CMK (cell line): ENCODE measurements at regions not wholly inside any gene's neighbourhood (a gene's known extent, or its start where the extent isn't known, plus 50 kb on each side); places are given as distances from the start of the nearest gene placed in this dataset.

ENCODE experiments used
- DNase-seq: peaks from one replicate; pipeline ENCODE4 v3.0.0-alpha.2; 2010; ENCODE audit warnings: low read depth

DNA sequence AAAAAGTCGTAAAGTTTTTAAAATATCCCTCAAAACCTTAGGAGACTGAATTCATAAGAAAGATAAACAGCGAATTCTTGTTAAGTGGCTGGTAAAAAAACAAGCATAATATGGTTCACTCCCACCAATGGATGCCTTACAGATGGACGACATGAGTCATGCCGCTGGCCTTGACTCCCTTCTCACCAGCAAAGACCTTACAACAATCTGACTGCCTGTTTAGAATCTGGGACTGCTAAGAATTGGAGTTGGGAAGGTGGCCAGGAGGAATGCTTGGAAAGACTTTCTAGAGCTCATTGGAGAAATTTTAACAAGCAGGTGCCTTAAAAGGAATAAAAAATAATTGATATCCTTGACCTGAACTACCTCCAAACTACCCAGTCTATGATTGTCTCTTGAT lies 206.9 kb upstream of the FMN2 start:
- DNase-seq, result no peak

DNA sequence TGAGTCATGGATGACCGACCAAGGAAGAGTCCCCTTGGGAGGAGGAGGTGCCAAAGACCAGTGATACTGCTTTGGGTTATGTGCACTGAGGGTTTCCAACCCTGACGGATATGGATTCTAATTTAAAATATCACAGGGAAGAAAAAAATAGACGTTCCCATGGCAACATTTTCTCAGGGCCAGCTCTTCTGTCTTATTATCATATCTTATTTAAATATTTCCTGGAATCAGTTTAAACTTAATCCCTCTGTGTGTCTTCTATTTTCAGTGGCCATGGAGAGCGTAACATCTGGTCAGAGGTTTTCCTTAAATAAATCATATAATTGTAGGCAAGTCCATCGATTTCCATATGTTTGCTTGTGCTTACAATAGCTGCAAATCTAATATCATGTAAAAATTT lies 205.4 kb upstream of the FMN2 start:
- no peak for DNase-seq

DNA sequence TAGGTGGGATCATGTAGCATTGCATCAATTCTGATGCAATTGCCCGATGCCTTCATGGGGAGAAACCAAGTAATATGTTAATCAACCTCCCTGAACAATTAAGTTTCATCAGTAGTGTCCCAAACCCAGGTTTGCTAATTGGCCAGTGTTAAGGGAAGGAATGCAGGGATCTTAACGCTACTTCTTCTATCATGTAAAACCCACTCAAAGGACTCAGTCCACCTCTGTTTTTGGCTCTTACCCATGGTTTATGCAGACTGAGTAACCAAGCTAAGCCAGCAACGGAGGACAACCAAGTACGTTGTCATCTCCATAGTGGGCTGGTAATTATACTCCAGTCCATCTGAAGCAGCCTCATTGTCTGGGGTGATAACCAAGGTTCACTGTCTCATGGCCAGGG lies 203.0 kb upstream of the FMN2 start:
- DNase-seq, result no peak

DNA sequence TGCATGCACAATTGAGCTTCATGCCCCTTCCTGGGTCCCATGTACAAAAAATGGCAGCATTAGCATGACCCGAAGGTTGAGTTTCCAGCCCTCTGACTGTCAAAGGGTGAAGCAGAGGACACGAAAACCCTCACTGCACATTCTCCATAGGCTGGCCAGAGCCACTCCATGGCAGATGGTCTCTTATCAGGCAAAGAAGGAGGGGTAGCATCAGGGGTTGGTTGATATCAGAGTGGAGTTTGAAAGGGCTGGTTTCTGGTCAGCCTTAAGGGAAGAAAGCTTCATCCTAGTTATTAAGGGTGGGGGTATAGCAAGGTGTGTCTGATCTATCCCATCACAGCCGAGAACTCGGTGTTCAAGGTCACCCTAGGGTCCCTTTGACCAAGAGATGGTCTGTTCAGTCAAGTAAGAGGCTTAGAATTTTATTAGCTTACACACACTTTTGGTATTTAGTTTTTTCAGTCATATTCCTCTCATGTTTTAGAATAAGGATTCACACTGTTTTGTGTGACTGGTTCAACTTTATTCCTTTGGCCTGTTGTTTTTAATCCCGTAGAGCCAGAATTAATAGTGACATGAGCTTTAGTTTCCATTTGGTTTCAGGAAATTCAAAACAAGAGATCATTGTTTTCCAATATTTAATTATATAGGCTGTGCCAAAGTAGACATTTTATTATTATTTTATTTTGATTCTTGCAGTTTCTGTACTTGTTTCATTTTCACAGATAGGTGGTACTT lies 199.9 kb upstream of the FMN2 start:
- DNase-seq, result peak; percentile 22

DNA sequence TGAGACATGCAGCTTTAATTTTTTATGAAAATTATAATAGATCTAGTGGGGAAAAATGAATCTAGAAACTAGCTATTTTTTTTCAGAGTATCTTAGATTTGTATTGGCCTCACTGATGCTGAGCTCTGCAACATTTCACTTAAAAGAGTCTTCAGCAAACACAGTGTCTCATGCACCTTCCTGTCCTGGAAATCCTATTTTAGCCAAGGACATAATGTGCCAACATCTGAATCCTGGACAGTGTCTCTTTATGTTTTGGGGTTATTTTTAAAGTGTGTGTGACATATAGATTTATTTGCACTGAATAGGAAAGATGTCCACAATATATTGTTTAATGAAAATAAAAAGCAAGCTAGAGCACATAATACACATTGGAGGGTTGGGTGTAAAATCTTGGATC lies 199.1 kb upstream of the FMN2 start:
- DNase-seq, result no peak

DNA sequence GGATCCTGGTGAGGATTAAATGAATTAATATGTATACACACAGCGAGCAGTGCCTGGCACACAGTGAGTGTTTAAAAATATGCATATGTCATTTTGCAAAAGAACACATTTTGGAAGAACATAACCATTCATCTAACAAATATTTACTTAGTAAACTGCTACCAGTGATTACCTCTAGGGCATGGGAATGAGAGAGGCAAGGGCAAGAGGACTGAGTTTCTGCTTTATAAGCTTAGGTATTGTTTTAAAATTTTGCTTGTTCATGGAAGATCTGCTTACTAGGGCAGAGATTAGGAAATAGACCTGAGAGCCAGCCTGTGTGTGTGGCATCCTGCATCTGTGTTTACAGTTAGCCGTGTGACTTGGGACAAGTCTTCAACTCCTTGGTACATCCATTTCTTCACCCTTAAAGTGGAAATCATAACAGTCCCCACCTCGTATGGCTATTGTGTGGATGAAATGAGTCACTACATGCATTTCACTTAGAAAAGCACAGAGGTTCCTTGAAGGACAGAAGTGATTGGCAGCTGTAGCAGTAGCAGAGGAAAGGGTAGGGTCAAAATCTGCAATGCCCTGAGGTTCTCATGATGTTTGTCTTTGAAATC lies 198.5 kb upstream of the FMN2 start:
- no peak for DNase-seq

DNA sequence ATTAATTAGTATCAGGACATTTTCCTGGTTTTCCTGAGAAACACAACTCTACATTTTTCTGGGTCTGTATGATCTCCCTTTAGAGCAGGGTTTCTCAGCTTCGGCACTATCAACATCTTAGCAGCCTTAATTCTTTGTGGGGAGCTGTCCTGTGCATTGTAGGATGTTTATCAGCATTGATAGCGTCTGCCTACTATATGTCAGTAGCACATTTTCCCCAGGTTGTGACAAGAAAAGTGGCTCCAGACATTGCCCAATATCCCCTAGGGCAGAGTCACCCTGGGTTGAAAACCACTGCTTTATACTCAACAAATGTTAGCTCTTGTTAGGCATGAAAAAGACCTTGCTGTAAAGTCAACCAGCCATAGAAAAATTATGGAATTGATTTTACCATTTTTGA lies 195.1 kb upstream of the FMN2 start:
- no peak for DNase-seq

DNA sequence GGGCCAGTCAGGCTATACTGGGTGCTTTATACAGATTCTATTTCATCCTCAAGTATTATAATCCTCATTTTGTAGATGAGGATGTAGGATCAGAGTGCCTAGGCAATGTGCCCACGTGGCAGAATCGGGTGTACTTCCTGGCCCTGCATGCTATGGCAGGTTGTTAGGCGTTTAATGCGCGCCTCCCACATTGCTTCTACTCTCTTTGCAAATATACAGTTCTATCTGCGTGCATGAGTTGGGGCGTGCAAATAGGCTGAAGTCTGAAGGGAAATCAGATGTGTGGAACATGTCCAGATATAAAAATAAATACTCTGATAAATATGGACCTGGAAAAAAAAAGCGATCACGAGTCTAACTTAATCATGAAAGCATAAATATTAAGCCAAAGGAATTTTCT lies 194.7 kb upstream of the FMN2 start:
- DNase-seq, result no peak

DNA sequence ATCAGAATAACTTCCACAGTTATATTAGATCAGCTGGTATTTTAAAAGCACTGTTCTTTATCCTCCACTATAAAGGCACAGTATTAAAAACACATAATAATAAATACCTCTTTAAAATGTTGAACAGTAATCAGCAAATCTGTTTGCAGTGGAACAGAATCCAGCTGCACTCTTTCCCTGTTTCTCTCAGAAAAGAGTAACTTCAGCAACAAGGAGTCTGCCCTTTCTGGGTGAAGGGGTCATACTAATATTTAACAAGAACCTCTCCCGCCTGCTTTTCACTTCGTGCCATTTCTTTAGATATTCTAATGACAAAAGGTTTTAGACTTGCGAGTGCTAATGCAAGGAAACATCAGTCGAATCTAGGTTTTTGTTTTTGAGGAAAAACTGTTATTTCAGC lies 194.2 kb upstream of the FMN2 start:
- DNase-seq, result no peak

DNA sequence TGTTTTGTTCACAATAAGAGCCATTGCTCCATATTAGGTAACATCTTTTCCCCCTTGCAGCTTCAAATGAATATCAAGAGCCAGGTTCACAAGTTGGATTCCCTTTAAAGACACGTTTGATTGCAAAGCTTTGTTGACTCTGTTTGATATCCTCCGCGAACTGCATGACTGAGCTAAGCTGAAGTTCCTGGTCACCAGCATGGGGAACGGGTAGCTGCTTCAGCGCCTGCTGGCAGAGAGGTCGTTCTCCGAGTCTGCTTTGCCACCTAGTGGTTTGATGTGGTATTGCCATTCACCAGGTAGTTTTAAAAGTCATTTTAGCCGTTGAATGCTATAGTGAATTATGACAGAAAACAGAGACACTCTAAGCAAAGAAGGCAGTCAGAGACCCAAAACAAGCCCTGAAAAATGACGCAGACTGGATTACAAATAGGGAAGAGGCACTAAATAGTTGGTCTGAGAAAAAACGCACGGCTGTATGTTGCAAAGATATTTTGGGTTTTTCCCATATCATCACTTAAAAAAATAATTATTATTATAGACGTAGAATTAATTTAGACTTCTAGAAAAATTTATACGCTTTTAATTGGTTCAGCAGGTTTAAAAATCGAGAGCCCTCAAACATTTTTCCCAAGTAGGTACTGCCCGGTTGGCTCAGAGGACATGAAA lies 193.5 kb upstream of the FMN2 start:
- DNase-seq, result peak; percentile 68

DNA sequence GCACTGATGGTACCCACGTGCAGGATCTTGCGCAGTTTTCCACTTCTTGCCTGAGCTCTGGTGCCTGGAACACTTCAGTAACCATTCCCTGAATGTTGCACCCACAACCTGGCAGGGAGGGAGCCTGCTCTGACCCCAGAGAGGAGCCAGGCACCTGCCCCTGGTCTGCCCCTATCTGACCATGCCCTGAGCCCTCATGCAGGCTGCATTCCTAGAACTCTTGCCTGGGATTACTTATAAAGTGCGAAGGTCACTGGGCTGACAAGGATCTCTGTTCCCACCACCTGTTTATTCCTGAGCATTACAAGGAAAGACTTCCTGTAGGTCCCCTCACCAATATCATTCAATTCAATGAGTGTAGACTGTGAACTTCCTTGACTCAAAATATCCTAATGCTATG lies 191.9 kb upstream of the FMN2 start:
- DNase-seq, result no peak

DNA sequence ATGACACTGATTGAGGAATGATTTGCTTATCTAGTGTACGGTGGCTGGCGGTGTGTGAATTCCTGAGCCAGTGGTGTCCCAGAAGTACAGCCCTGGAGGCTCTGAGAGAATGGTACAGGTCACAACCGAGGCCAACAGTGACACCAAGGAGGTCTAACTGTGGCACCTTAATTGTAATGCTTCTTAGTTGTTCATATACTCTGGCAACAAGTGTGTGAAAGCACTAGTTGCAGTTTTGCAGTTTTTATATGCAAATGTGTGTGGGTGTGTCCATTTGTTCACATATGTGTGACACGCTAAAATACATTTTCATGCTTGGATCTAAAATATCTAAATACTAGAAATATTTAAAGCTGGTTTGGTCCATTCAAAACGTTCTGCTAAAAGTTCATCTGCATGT lies 185.3 kb upstream of the FMN2 start:
- no peak for DNase-seq

DNA sequence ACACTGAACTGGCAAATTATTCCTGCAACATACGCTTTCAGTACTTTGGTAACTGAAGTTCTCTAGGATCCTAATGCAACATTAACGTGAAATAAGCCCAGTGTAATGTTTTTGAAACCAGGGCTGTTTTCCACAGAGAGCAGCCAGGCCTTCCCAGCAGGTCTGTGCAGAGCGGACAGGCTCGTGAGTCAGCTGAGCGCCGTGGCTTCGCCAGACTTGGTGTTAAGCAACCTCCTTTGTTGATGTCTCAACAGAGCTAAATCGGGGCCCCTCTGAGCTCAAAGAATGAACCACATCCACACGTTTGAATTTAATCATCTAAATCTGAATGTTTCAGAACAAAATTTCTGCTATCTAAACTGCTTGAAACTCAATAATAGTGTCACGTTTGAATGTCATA lies 181.8 kb upstream of the FMN2 start:
- DNase-seq, result no peak

DNA sequence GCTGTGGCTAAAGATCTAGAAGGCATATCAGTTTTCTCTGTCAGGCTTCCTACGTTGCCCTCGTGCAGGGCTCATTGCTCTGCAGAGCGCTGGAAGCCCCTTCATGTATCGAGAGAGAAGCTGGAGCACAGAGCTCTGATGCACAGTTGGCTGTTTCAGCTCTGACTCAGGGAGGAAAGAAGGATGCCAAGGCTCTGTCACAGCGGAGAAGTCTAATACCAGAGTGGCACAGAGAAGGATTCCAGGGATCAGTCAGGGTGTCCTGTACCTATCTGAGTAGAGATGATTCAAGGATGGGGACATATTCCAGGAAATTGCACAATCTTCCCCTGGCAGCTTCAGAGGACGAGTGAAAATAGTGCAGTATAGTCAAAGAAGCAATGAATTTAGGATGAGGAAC lies 179.2 kb upstream of the FMN2 start:
- no peak for DNase-seq

DNA sequence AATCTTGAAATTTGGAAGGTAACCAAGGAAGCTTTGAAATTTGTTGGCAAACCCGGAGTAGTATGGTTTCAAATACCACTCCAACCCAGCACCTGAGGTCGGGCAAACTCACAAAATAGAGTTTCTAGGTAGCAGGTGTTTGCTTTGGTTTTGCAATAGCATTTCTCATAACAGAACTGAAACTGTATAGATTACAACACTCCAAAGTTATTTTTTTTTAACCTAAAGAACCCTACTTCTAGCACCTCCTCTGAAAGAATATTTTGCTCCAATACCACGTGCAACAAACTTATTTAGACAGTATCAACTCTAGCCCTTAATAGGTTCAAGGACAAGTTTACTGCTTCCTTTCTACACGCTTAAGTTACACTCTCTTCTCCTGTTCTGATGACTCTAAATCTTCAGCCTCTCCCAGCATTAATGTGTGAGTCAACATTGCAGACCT lies 178.5 kb upstream of the FMN2 start:
- no peak for DNase-seq

DNA sequence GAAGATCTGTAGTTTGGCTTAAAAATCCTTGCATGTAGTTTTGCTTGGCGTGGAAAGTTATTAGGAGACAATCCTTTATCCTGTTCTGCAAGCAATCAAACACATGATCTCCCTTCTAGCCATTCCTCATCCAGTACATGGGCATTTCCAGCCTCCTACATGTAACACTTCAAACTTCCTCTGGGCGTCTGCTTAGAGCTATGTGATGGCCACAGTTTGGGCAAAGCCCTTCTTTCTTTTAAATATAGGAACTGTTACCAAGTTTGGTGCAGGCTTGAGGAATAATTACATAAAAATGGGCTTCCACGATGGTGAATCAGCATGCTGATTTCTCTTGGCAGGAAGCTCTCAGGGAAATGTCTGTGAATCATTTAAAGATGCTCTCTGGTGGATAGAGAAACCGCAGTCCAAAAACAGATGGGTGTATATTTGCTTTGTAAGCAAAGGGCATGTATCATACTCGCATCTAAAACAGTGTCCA lies 176.9 kb upstream of the FMN2 start:
- DNase-seq, result no peak

DNA sequence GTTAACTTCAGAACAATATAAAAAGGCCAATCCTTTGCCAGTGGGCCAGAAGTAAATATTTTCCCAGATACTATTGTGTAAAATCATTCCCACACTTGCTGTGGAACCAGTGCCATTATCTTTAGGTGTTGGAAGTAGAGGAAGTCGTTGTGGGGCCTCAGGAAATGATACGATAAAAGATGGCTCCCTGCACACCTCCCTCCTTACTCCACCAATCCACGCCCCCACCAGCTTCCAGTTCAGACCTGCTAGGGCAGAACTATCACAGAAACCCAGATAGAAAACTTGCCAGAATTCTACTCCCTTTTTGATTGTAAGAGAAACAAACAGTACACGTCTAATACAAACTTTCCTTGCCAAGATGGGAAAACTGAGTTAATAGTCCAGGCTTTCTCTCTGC lies 173.0 kb upstream of the FMN2 start:
- DNase-seq, result no peak

DNA sequence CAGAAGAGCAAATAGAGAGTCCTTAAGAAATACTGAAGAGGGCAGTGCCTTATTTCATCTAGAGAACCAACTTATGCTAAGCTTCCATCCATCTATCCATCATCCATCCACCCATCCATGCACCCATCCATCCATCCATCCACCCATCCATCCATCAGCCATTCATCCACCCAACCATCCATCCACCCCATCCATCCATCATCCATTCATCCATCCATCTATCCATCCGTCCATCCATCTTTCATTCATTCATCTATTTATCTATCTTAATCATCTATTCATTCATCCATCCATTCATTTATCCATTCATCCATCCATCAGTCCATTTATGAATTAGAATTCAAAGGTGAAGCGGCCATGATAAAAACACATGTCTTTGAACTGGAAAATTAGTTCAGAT lies 171.5 kb upstream of the FMN2 start:
- DNase-seq, result no peak

DNA sequence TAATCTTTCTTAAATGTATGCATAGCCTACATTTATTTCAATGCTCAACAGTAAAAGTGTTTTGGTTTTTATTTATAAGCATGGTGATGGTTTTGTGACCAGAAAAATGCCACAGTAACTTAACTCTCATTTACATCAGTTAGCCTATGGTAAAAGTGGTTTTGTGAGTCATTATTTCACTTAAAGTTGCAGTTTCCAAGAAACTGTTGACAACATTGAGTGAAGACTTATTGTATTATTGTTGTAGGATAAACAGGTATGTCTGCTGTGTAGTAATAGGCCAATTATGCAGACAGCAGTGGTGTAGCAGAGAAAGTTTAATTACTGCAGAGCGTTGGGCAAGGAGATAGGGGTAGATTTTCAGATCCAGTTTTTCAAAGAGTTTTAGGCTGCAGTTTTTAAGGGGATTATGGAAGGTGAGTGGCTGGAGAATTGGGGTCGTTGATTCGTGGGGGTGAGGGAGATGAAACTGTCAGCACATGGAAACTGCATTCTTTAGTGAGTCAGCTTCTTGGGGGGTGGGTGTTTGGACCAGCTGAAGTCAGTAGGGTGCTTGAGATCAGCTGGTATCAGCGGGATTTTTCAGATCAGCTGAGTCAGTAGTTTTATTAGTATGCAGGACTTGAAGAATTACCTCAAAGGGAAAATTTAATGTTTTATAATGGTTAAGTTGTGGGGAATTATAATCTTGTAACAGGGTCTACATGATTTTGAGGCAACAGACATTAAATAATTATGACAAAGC lies 168.7 kb upstream of the FMN2 start:
- DNase-seq, result no peak

DNA sequence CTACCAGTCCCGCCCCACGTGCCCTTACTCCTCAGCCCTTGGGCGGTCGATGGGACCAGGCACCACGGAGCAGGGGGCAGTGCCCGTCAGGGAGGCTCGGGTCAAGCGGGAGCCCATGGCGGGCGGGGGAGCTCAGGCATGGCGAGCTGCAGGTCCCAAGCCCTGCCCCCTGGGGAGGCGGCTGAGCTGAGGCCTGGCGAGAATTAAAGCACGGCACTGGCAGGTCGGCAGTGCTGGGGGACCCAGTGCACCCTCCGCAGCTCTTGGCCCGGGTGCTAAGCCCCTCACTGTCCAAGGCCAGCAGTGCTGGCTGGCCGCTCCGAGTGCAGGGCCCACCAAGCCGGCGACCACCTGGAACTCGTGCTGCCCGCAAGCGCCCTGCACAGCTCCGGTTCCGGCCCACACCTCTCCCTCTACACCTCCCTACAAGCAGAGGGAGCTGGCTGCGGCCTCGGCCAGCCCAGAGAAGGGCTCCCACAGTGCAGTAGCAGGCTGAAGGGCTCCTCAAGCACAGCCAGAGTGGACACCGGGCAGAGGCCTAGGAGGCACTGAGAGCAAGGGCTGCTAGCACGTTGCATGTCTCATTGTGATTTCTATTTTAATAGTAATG lies 166.8 kb upstream of the FMN2 start:
- DNase-seq, result no peak

DNA sequence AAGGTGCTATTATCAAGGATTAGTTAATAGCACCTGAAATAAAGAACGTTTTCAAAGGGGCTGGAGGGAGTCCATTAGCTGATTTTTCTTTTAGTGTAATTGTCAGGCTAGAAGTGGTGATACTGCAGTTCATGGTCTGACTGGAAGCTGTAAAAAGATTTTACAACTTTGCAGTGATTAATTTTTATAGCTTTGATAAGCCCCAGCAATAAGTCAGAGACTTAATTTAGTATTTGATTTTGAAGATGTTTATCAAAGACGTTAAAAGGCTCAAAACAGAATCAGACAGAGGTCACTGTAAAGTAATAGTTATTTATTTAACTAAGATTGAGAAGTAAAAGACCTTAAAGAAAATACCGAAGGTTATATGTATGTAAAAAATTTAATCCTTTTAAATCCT lies 165.5 kb upstream of the FMN2 start:
- DNase-seq, result no peak

DNA sequence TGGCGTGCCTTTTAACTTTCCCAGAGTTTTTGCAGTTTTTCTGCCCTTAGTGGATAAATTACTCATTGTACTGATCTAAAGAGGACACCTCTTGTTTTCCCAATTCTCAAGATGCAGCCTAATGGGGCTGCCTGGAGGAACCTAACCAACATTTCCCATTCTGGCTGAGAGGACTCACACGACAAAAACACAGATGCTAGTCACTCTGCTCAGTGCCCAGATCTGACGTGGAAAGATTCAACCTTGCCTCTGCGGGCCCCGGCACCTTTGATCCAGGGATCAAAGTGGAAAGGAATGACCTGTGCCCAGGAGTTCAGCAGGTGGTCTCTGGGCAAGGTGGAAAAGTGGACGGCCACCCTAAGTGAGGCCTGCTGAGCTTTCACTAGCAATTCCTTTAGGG lies 162.4 kb upstream of the FMN2 start:
- no peak for DNase-seq
